GM19193 (cell line): ENCODE measurements at regions not wholly inside any gene's neighbourhood (a gene's known extent, or its start where the extent isn't known, plus 50 kb on each side); places are given as distances from the start of the nearest gene placed in this dataset.

Experiments used
- POLR2A ChIP-seq: IDR thresholded peaks from 4 replicates; pipeline ENCODE4 v1.6.1; 2011; ENCODE audit not compliant: insufficient read depth, insufficient read length; ENCODE audit errors: extremely low read depth

- TF ChIP-seq POLR2A, result no peak
Observed at GRCh38 chr13:39935155-39935554, 279.7 kb downstream of the COG6 start.

GRCh38 chr13:39938596-39938995 lies 283.1 kb downstream of the COG6 start:
- TF ChIP-seq POLR2A, result no peak

GRCh38 chr13:39941236-39941635 lies 285.8 kb downstream of the COG6 start:
- TF ChIP-seq POLR2A, result no peak

- no peak for TF ChIP-seq POLR2A
Observed at GRCh38 chr13:39941911-39942551, 286.6 kb downstream of the COG6 start.

GRCh38 chr13:39942552-39943273 lies 287.3 kb downstream of the COG6 start:
- TF ChIP-seq POLR2A, result no peak

GRCh38 chr13:39943711-39944110 lies 288.2 kb downstream of the COG6 start:
- no peak for TF ChIP-seq POLR2A

GRCh38 chr13:39945226-39945625 lies 289.8 kb downstream of the COG6 start:
- no peak for TF ChIP-seq POLR2A

GRCh38 chr13:39946769-39947168 lies 291.3 kb downstream of the COG6 start:
- no peak for TF ChIP-seq POLR2A

- no peak for TF ChIP-seq POLR2A
Observed at GRCh38 chr13:39951301-39951700, 295.8 kb downstream of the COG6 start.

- no peak for TF ChIP-seq POLR2A
Observed at GRCh38 chr13:39952249-39953233, 297.1 kb downstream of the COG6 start.

- no peak for TF ChIP-seq POLR2A
Observed at GRCh38 chr13:39954476-39954875, 299.0 kb downstream of the COG6 start.

GRCh38 chr13:39955560-39955959 lies 300.1 kb downstream of the COG6 start:
- TF ChIP-seq POLR2A, result no peak

- TF ChIP-seq POLR2A, result no peak
Observed at GRCh38 chr13:39956036-39956435, 300.6 kb downstream of the COG6 start.

GRCh38 chr13:39957868-39958677 lies 302.6 kb downstream of the COG6 start:
- TF ChIP-seq POLR2A, result no peak

GRCh38 chr13:39959497-39960144 lies 304.2 kb downstream of the COG6 start:
- no peak for TF ChIP-seq POLR2A

GRCh38 chr13:39960191-39960590 lies 304.7 kb downstream of the COG6 start:
- TF ChIP-seq POLR2A, result no peak
